ENCODE measurements at regions not wholly inside any gene's neighbourhood (a gene's known extent, or its start where the extent isn't known, plus 50 kb on each side); places are given as distances from the start of the nearest gene placed in this dataset.

DNA sequence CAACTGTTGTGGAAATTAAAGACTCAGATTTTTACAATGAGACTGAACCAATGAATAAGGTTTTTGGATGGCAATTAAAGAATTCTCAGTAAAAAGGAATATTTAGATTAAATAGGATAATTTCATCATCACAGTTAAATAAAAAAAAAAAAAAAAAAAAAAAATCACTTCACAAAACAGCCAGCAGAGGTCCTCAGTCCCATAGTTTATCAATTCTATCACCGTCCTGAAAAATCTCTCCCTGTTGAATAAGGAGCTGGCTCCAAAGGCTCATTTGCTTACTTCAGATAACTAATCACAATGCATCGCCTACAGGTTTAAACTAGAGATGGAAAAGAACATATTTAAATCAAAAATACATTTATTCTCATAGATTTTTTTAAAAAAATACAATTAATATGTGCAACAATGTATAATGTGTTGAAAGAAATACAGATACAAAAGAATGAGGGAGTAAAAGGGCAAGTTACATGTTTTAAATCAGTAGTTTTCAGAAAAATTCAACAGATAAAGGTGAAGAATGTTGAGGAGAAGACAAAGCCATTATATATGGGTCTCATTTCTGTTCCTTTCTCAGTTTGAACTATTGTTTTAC lies 175.8 kb upstream of the CHD1 start:
- no peak overlapping the region for H3K4me3 ChIP-seq (ENCODE audit: low read length)
- H3K9ac ChIP-seq (ENCODE audit: low read length) = no peak overlapping the region
- no peaks in the 10 kb centered on the region for H3K4me1 ChIP-seq (ENCODE audit: control insufficient read depth, low read depth, low read length)
- H3K27me3 ChIP-seq (ENCODE audit: control insufficient read depth, insufficient read depth, low read length) = no peaks in the 10 kb centered on the region
- no peaks in the 10 kb centered on the region for H3K36me3 ChIP-seq (ENCODE audit: control insufficient read depth, low read depth, low read length)
- H3K27ac ChIP-seq (ENCODE audit: low read length) = no peak overlapping the region
- H3K9me3 ChIP-seq (ENCODE audit: control insufficient read depth, low read depth, low read length) = no peaks in the 10 kb centered on the region

GRCh38 chr5:99102073-99102697 lies 173.4 kb upstream of the CHD1 start:
- Histone ChIP-seq H3K4me3 (ENCODE audit: low read length) (no peak overlapping the region), H3K27me3 (ENCODE audit: control insufficient read depth, insufficient read depth, low read length) (no peaks in the 10 kb centered on the region), H3K27ac (ENCODE audit: low read length) (no peak overlapping the region), H3K36me3 (ENCODE audit: control insufficient read depth, low read depth, low read length) (no peaks in the 10 kb centered on the region), H3K9me3 (ENCODE audit: control insufficient read depth, low read depth, low read length) (no peaks in the 10 kb centered on the region), H3K9ac (ENCODE audit: low read length) (no peak overlapping the region), H3K4me1 (ENCODE audit: control insufficient read depth, low read depth, low read length) (no peaks in the 10 kb centered on the region)

DNA sequence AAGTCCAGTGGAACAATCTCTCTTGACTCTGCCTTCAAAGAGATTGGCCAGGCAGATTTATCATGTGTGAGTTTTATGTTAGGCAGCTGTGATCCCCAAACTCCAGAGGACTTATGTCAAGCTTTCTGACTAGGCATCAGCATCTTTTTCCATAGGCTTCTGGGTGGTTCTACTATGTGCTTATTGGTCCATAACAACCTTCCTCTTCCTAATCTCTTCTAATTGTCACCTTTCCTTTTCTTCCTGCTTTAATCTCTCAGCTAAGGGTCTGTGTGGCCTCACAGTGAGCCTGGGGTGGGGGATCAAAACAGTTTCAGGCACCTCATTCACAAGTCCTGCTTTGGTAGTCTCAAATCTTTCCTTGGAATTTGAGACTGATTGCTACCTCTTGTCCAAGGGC lies 170.9 kb upstream of the CHD1 start:
- Histone ChIP-seq H3K36me3 (ENCODE audit: control insufficient read depth, low read depth, low read length) (no peaks in the 10 kb centered on the region), H3K27me3 (ENCODE audit: control insufficient read depth, insufficient read depth, low read length) (no peaks in the 10 kb centered on the region), H3K4me3 (ENCODE audit: low read length) (no peak overlapping the region)

DNA sequence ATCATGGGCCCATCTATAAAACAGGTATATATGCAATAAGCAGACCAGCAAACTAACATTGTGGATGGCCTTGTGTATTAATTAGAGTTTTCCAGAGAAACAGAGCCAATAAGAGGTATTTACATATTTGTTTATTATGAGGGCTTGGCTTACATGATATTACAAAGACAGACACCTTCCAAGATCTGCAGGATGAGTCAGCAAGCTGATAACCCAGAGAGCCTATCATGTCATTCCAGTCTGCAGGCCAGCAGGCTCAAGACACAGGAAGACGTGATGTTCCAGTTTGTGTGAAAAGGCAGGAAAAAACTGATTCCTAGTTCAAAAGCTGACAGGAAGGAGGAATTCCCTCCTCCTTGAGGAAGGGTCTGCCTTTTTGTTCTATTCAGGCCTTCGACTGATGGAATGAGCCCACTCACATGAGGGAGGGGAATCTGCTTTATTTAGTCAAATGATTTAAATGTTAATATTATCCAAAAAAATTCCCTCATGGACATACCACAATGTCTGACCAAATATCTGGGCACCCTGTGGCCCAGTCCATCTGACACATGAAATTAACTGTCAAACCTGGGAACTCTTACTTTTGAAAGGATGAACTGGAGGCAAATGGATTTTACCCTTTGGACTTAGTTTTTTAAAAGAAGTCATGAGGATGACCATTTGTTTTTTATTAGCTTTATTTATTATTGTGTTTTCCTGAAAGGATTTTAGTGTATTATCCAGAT lies 161.2 kb upstream of the CHD1 start:
- H3K9me3 ChIP-seq (ENCODE audit: control insufficient read depth, low read depth, low read length) = no peaks in the 10 kb centered on the region
- H3K27ac ChIP-seq (ENCODE audit: low read length) = no peak overlapping the region
- H3K36me3 ChIP-seq (ENCODE audit: control insufficient read depth, low read depth, low read length) = no peaks in the 10 kb centered on the region
- H3K4me1 ChIP-seq (ENCODE audit: control insufficient read depth, low read depth, low read length) = no peaks in the 10 kb centered on the region
- no peak overlapping the region for H3K9ac ChIP-seq (ENCODE audit: low read length)
- no peaks in the 10 kb centered on the region for H3K27me3 ChIP-seq (ENCODE audit: control insufficient read depth, insufficient read depth, low read length)
- no peak overlapping the region for H3K4me3 ChIP-seq (ENCODE audit: low read length)

More for the DNA sequence above, 170.9 kb upstream of the CHD1 start:
- Histone ChIP-seq H3K9ac (ENCODE audit: low read length) (no peak overlapping the region), H3K27ac (ENCODE audit: low read length) (no peak overlapping the region), H3K9me3 (ENCODE audit: control insufficient read depth, low read depth, low read length) (no peaks in the 10 kb centered on the region), H3K4me1 (ENCODE audit: control insufficient read depth, low read depth, low read length) (no peaks in the 10 kb centered on the region)

DNA sequence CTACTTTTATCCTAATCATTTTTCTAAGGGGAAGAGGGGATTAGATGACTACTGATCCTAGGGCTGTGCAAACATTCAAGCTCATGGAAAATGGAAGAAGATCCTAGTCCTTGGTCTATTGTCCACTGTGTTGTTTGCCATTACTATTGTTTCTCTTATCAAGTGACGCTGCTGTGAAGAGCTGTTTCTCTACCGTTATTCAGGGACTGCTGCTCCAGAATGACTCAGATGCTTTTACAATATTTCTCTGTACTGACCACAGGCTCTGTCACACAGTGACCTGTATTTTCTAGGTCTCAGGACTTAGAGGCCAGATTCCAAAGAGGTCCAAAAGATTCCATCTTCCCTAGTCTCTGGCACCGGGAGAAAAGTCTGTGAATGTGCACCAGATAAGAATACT lies 159.5 kb upstream of the CHD1 start:
- Histone ChIP-seq H3K27ac (ENCODE audit: low read length) (no peak overlapping the region), H3K36me3 (ENCODE audit: control insufficient read depth, low read depth, low read length) (no peaks in the 10 kb centered on the region)

GRCh38 chr5:99083197-99083596 lies 154.4 kb upstream of the CHD1 start:
- Histone ChIP-seq H3K4me1 (ENCODE audit: control insufficient read depth, low read depth, low read length) (no peaks in the 10 kb centered on the region), H3K9ac (ENCODE audit: low read length) (no peak overlapping the region), H3K36me3 (ENCODE audit: control insufficient read depth, low read depth, low read length) (no peaks in the 10 kb centered on the region), H3K27me3 (ENCODE audit: control insufficient read depth, insufficient read depth, low read length) (no peaks in the 10 kb centered on the region), H3K4me3 (ENCODE audit: low read length) (no peak overlapping the region), H3K9me3 (ENCODE audit: control insufficient read depth, low read depth, low read length) (no peaks in the 10 kb centered on the region), H3K27ac (ENCODE audit: low read length) (no peak overlapping the region)

More for the DNA sequence above, 159.5 kb upstream of the CHD1 start:
- Histone ChIP-seq H3K27me3 (ENCODE audit: control insufficient read depth, insufficient read depth, low read length) (no peaks in the 10 kb centered on the region), H3K4me3 (ENCODE audit: low read length) (no peak overlapping the region), H3K4me1 (ENCODE audit: control insufficient read depth, low read depth, low read length) (no peaks in the 10 kb centered on the region), H3K9me3 (ENCODE audit: control insufficient read depth, low read depth, low read length) (no peaks in the 10 kb centered on the region), H3K9ac (ENCODE audit: low read length) (no peak overlapping the region)

- Histone ChIP-seq H3K36me3 (ENCODE audit: control insufficient read depth, low read depth, low read length) (no peaks in the 10 kb centered on the region), H3K4me3 (ENCODE audit: low read length) (no peak overlapping the region), H3K9ac (ENCODE audit: low read length) (no peak overlapping the region), H3K4me1 (ENCODE audit: control insufficient read depth, low read depth, low read length) (no peaks in the 10 kb centered on the region), H3K27ac (ENCODE audit: low read length) (no peak overlapping the region), H3K27me3 (ENCODE audit: control insufficient read depth, insufficient read depth, low read length) (no peaks in the 10 kb centered on the region), H3K9me3 (ENCODE audit: control insufficient read depth, low read depth, low read length) (no peaks in the 10 kb centered on the region)
Observed at GRCh38 chr5:99081711-99082110, 152.9 kb upstream of the CHD1 start.

GRCh38 chr5:99076723-99077640 lies 148.2 kb upstream of the CHD1 start:
- Histone ChIP-seq H3K4me3 (ENCODE audit: low read length) (no peak overlapping the region), H3K36me3 (ENCODE audit: control insufficient read depth, low read depth, low read length) (no peaks in the 10 kb centered on the region), H3K9ac (ENCODE audit: low read length) (no peak overlapping the region), H3K4me1 (ENCODE audit: control insufficient read depth, low read depth, low read length) (no peaks in the 10 kb centered on the region), H3K27me3 (ENCODE audit: control insufficient read depth, insufficient read depth, low read length) (no peaks in the 10 kb centered on the region), H3K27ac (ENCODE audit: low read length) (no peak overlapping the region), H3K9me3 (ENCODE audit: control insufficient read depth, low read depth, low read length) (no peaks in the 10 kb centered on the region)

GRCh38 chr5:99072846-99073245 lies 144.0 kb upstream of the CHD1 start:
- Histone ChIP-seq H3K9ac (ENCODE audit: low read length) (no peak overlapping the region), H3K9me3 (ENCODE audit: control insufficient read depth, low read depth, low read length) (no peaks in the 10 kb centered on the region), H3K27me3 (ENCODE audit: control insufficient read depth, insufficient read depth, low read length) (no peaks in the 10 kb centered on the region), H3K4me3 (ENCODE audit: low read length) (no peak overlapping the region), H3K36me3 (ENCODE audit: control insufficient read depth, low read depth, low read length) (no peaks in the 10 kb centered on the region), H3K27ac (ENCODE audit: low read length) (no peak overlapping the region), H3K4me1 (ENCODE audit: control insufficient read depth, low read depth, low read length) (no peaks in the 10 kb centered on the region)

- Histone ChIP-seq H3K27me3 (ENCODE audit: control insufficient read depth, insufficient read depth, low read length) (no peaks in the 10 kb centered on the region), H3K9me3 (ENCODE audit: control insufficient read depth, low read depth, low read length) (no peaks in the 10 kb centered on the region), H3K36me3 (ENCODE audit: control insufficient read depth, low read depth, low read length) (no peaks in the 10 kb centered on the region), H3K4me1 (ENCODE audit: control insufficient read depth, low read depth, low read length) (no peaks in the 10 kb centered on the region), H3K27ac (ENCODE audit: low read length) (no peak overlapping the region), H3K9ac (ENCODE audit: low read length) (no peak overlapping the region), H3K4me3 (ENCODE audit: low read length) (no peak overlapping the region)
Observed at GRCh38 chr5:99070822-99071221, 142.0 kb upstream of the CHD1 start.

DNA sequence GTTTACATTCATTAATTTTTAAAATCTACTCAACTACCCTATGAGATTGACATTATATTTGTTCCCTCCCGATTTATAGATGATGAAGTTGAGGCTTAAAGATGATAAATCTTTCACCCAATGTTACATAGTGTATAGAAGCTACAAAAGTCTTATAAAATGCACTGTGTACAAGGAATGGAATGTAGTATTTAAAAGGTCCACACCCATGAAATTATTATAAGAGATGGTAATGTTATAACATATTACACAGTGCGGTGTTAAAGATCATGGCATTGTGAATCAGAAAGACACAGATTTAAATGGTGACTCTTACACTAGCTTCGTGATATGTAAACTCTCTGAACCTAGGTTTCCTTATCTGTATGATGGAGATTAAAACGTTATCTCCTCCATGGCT lies 141.6 kb upstream of the CHD1 start:
- no peaks in the 10 kb centered on the region for H3K4me1 ChIP-seq (ENCODE audit: control insufficient read depth, low read depth, low read length)
- no peak overlapping the region for H3K9ac ChIP-seq (ENCODE audit: low read length)
- no peaks in the 10 kb centered on the region for H3K27me3 ChIP-seq (ENCODE audit: control insufficient read depth, insufficient read depth, low read length)
- H3K36me3 ChIP-seq (ENCODE audit: control insufficient read depth, low read depth, low read length) = no peaks in the 10 kb centered on the region
- no peaks in the 10 kb centered on the region for H3K9me3 ChIP-seq (ENCODE audit: control insufficient read depth, low read depth, low read length)
- no peak overlapping the region for H3K4me3 ChIP-seq (ENCODE audit: low read length)
- no peak overlapping the region for H3K27ac ChIP-seq (ENCODE audit: low read length)

Measured in iPS-18a (cell line).